HG03066 (cell line): ENCODE measurements at regions not wholly inside any gene's neighbourhood (a gene's known extent, or its start where the extent isn't known, plus 50 kb on each side); places are given as distances from the start of the nearest gene placed in this dataset.

Experiments
- ATAC-seq: cut with Tn5 transposase; IDR thresholded peaks from one replicate; pipeline ENCODE4 v1.9.1; 2021; ENCODE audit warnings: low read depth; ENCODE audit not compliant: unreplicated experiment

DNA sequence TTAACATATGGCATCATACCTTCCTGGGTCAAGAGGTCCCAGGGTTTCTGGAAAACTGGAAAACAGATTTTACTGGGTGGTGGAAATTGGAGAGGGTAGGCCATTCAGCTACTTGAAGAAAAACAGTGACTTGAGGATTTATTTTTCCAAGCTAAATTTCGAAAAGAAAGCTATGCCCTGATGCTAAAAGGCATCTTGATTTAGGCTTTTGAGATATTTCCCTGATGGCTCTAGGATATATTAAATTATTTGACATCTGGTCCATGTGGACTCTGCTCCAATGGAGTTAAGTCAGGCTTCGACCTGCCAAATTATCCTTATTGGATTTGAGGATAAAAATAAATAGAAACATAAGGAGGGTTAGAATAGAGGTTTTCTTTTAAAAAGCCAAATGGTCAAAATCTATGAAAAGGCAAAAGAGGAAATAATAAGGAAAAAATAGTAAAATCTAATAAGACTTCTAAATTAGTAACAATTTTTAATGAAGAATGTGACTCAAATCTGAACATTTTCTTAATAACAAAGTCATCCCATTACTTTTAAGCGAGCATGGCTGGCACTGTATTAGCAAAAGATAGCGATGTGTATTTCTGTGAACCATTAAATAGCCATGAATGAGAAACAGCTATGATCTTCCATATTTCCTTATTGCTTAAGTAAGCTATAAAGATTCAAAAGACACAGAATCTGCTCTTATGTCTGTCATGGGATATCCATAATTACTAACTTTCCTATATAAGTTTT lies 190.0 kb upstream of the MIR17HG start:
- no peak for ATAC-seq

DNA sequence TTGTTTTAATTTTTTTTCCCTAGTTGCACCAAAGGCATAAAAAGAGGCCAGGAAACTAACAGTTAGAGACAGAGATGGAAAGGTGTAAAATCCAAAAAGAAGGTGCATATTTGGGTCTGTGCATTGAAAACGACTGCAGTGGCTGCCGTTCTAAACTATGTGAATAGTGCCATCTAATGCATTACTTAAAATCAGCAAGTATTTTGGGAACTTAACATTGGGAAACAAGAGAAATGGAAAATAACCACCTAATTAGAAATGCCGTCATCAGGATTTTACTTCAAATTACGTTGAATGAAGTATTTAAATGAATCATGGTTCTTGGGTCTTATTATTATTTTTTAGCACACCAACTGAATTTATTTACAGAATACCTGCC lies 189.5 kb upstream of the MIR17HG start:
- no peak for ATAC-seq

DNA sequence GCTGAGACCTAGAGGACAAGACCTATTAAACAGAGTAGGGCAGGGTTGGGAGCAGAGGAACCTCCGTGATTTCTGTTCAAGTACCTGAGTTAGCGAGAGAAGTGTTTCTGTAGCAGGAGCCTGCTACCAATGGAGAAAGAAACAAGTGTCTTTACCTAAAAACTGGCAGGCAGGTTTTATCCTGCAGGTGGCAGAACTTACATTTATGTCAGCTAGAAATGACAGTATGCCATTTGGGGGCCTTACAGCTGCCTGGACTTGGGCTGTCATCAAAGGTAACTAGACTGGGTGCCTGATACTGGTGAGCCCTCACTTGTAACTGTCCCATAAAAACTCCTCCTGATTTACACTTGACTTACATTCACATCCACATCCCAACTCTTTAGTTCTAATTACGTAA lies 185.3 kb upstream of the MIR17HG start:
- ATAC-seq = no peak

- no peak for ATAC-seq
These were observed 184.9 kb upstream of the MIR17HG start for GRCh38 chr13:91162589-91162988.

GRCh38 chr13:91165758-91166157 lies 181.7 kb upstream of the MIR17HG start:
- ATAC-seq = no peak

GRCh38 chr13:91166714-91167511 lies 180.6 kb upstream of the MIR17HG start:
- ATAC-seq = no peak

GRCh38 chr13:91167706-91168385 lies 179.6 kb upstream of the MIR17HG start:
- no peak for ATAC-seq

- ATAC-seq = no peak
These were observed 179.1 kb upstream of the MIR17HG start for GRCh38 chr13:91168386-91168711.

DNA sequence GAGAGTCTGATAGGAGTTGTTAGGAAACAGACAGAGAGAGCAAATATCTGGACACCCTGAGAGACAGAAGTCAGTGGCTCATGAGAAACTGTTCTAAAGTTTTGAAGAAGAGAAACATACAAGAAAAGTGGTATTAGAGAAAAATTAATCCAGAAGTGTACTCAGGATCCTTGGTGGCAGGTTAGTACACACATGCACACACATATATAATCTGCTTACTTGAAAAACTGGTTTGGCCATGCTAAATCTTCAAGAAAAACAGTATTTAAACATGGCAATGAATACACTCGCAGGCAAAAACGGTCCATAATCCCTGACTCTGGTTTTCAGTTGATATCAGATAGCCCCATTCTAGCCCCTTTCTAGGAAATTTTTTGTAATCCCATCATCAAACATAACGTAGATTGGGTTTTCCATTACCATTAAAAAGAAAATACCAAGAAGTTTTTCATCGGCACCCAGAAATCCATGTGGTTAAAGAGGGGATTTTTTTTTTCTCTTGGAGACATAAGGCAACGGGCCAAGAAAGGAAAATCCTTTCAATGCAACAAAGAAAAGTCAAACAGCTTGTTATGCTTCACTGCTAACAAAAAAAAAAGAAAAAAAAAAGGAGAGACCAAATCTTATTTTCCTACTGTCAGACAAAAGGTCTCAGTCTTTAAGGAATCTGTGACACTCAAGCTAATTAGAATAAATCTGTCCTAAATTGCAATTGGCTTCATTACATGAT lies 178.0 kb upstream of the MIR17HG start:
- no peak for ATAC-seq

DNA sequence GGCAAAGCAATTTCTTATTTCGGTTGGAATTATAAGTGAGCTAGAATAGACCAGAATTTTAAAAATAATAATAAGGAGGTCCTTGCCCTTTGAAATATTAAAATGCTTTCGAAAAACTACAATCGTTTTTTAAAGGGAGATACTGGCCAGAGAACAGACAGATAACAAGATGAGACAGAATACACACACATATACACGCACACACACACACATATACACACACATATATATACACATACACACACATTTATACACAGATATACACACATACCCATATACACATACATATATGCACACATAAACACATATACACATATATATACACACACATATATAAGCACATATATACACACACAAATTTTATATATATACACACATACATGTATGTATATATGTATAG lies 175.3 kb upstream of the MIR17HG start:
- no peak for ATAC-seq

DNA sequence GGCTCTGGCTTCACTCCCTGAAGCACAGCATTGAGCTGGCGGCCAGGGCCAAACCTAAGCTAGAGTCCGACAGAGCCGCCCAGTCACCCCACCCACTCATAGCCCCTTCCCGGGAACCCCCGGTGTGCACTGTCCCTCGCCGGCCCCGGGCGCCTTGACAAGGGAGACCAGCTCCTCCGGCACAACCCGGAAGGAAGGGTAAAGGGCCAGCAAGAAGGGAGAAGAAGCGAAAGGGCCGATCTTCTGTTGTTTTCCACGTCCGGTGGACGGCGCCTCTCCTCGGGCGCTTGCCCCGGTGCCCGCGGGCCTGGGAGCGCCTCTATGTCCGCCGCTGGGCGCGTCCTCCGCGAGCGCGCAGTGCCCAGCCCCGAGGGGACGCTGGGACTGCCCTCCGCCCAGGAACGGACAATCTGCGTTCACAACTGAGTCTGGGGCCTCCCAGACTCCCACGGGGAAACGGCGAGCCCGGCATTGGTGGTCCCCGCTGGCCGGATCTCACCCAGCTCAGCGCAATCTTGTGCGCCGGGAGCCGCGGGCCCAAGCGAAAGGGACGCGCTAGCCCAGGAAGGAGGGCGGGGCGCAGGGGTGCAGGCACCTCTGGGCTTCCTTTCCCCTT lies 172.5 kb upstream of the MIR17HG start:
- ATAC-seq = no peak

- no peak for ATAC-seq
These were observed 169.4 kb upstream of the MIR17HG start for GRCh38 chr13:91178099-91178498.

DNA sequence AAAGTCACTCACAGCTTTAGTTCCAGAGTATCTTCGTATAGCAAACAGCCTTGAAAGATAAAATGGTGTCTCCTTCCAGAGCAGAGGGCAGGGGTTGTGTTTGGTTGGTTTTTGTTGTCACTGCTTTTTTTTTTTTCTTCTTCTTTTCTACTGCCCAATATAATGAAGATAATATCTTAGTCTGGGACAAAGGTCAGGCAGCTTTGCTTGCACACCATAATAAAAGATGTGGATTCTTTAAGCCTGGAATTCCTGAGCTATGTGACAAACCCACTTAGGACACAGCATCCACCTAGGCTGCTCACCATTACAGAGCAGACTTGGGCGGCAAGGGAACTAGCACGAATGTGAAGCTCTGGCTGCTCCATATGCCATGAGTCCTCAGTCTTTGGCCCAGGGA lies 165.6 kb upstream of the MIR17HG start:
- no peak for ATAC-seq

DNA sequence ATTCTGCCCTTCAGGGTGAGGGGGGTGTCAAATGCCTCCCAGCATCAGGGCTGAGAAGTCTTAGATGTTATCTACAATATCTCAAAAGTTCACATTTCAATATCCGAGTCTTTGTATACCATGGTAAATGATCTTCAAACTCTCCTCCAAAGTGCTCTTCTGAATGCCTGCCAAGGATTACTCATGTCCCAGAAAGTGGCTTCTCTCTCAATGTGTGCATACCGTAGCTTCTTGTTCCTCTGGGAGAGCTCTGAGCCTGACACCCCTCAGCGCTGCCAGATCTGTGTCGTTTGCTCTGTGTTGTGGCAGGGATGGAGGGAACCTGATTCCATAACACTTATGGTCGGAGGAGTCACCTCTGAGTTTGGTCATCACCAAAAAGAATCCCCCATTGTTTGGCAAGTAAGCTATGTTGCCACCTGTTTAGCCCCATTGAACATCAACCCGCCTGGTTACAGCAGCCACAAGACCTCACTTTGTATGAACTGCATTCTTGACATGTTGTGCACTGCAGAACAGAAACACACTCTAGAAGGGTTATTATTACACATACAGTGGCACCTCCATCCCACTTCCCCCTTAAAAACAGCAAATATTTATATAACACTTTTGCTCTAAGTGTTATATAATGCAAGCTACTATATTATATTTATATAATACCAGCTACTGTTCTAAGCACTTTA lies 163.1 kb upstream of the MIR17HG start:
- no peak for ATAC-seq

GRCh38 chr13:91185294-91185863 lies 162.1 kb upstream of the MIR17HG start:
- ATAC-seq = no peak

DNA sequence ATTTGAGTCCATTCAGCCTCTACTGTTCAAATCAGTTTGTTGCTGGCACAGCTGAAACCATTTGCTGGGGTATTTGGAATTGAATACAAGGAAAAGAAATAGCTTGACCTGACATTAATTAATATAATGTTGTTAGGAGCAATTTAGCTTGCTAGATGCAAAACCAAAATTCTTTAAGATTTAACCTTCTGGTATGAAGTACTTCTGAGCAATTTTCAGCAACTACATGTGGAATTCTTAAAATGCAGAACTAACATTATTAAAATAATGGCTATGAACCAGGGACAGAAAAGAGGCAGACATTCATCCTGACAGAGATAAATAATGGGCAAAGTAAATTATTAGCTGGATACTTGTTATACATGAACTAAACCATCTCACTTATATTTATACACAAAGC lies 160.0 kb upstream of the MIR17HG start:
- ATAC-seq = no peak

DNA sequence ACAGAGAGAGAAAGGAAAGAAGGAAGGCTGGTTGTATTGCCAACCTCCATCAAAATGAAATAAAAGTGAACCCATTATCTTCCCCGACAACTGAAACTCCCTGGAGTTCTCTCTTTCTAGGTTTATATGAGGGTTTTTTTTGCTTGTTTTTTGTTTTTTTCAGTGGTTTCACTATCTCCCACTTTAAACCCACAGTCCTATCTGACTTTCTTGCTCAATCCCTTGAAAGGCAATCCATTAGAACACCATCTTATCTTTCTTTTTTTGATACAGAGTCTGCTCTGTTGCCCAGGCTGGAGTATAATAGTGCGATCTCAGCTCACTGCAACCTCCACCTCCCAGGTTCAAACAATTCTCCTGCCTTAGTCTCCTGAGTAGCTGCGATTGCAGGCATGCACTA lies 158.0 kb upstream of the MIR17HG start:
- no peak for ATAC-seq

GRCh38 chr13:91193358-91193757 lies 154.1 kb upstream of the MIR17HG start:
- no peak for ATAC-seq

DNA sequence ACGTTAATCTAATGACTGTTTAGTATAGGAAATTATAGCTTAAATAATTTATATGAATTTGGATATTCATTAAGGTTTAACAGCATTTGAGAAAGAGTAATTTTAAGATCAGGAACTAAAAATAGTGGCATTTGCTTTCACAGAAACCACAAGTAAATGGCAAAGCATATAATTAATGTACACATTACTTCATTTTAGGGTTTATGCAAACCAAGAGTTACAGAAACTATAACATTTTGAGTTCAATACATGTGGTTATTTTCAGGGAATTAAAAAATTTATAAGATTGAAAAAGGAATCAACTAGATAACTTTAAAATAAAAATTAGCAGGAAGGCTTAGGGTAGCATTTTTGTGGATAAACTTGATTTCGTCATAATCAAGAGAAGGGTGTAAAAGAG lies 151.7 kb upstream of the MIR17HG start:
- ATAC-seq = no peak

GRCh38 chr13:91196958-91197357 lies 150.5 kb upstream of the MIR17HG start:
- no peak for ATAC-seq
